Caco-2 (cell line): ENCODE measurements at regions not wholly inside any gene's neighbourhood (a gene's known extent, or its start where the extent isn't known, plus 50 kb on each side); places are given as distances from the start of the nearest gene placed in this dataset.

ENCODE experiments used
- BruUV-seq: library from RNA; stranded (reverse); fragments of 400-500 nt; replicated peaks from 2 replicates; lab custom pipeline; 2021; lab: Mats Ljungman, UMichigan
- CTCF ChIA-PET: fragments of 300-600 bp; sonication (Branson Sonifier 250); formaldehyde crosslinking; loops from one replicate; lab custom pipeline; 2022; ENCODE audit warnings: antibody characterized with exemption; lab: Charles Lee
- POLR2A ChIA-PET: fragments of 300-600 bp; sonication (Branson Sonifier 250); formaldehyde crosslinking; loops from one replicate; lab custom pipeline; 2022; ENCODE audit warnings: antibody characterized with exemption; lab: Charles Lee
- DNase-seq, 2 experiments: peaks; one replicate each; pipeline versions ENCODE4 v3.0.0 to v3.0.0-alpha.2; 2020 to 2022
- H3K27me3 ChIP-seq: replicated peaks from 2 replicates; pipeline ENCODE4 v1.6.0; 2011; ENCODE audit warnings: low read length; ENCODE audit not compliant: control insufficient read depth, insufficient read depth
- H3K36me3 ChIP-seq: 2 replicates; pipeline ENCODE4 v1.5.1; 2011; ENCODE audit warnings: low read length; ENCODE audit not compliant: control insufficient read depth, insufficient read depth
- H3K4me1 ChIP-seq: fragments of 250-450 bp; sonication (Bioruptor Pico); 2 replicates; pipeline ENCODE4 v1.5.1; 2020; ENCODE audit warnings: mild to moderate bottlenecking
- H3K4me3 ChIP-seq: 2 replicates; pipeline ENCODE4 v1.5.1; 2011; ENCODE audit warnings: low read depth, mild to moderate bottlenecking, control low read depth, low read length
- H3K9me3 ChIP-seq: fragments of 250-450 bp; sonication (Bioruptor Pico); 2 replicates; pipeline ENCODE4 v1.5.1; 2020; ENCODE audit warnings: mild to moderate bottlenecking, moderate library complexity
- H3K27ac Mint-ChIP-seq: one replicate; pipeline ENCODE4 v1.8.0; 2022; ENCODE audit warnings: mixed read lengths; ENCODE audit not compliant: unreplicated experiment
- H3K27me3 Mint-ChIP-seq: one replicate; pipeline ENCODE4 v1.8.0; 2022; ENCODE audit warnings: mixed read lengths; ENCODE audit not compliant: insufficient read depth, unreplicated experiment
- H3K36me3 Mint-ChIP-seq: one replicate; pipeline ENCODE4 v1.8.0; 2022; ENCODE audit warnings: mild to moderate bottlenecking, mixed read lengths; ENCODE audit not compliant: insufficient read depth, unreplicated experiment
- H3K4me1 Mint-ChIP-seq: one replicate; pipeline ENCODE4 v1.8.0; 2022; ENCODE audit warnings: low read depth, mixed read lengths; ENCODE audit not compliant: unreplicated experiment
- H3K4me3 Mint-ChIP-seq: one replicate; pipeline ENCODE4 v1.8.0; 2022; ENCODE audit warnings: mild to moderate bottlenecking, moderate library complexity, mixed read lengths; ENCODE audit not compliant: unreplicated experiment
- H3K9me3 Mint-ChIP-seq: one replicate; pipeline ENCODE4 v1.8.0; 2022; ENCODE audit warnings: mixed read lengths; ENCODE audit not compliant: unreplicated experiment
- CTCF ChIP-seq, 2 experiments: fragments of 200-600 bp in 1 of 2; IDR thresholded peaks; 1 replicate in 1 of 2; 2 replicates in 1 of 2; pipeline versions ENCODE4 v1.5.1 to v1.8.0; 2011 to 2022; ENCODE audit warnings: antibody characterized with exemption in 1 of 2, control low read depth in 1 of 2, inconsistent platforms in 1 of 2, low read depth in 1 of 2, low read length in 1 of 2, mild to moderate bottlenecking in 1 of 2, moderate library complexity in 1 of 2; ENCODE audit not compliant: insufficient read depth in 1 of 2, severe bottlenecking in 1 of 2, unreplicated experiment in 1 of 2
- intact Hi-C: fragments of 100-400 bp; cut with micrococcal nuclease; formaldehyde crosslinking; loops from one replicate; pipeline ENCODE4 v1.10.0; 2022; ENCODE audit not compliant: unreplicated experiment

- BruUV-seq = no TSS peak
- no peak overlapping the region for H3K4me3 Mint-ChIP-seq
- POLR2A ChIA-PET = no interaction called here
Measured at GRCh38 chr11:69907611-69908010, 88.4 kb upstream of the FGF3 start.

GRCh38 chr11:69908511-69909220 lies 89.5 kb upstream of the FGF3 start:
- CTCF ChIA-PET = interaction anchor here (0.7 to 3.8 kb wide), 5 partner anchors 16 to 287 kb away, joined by 3 to 23 read pairs (median 4); no protein-coding TSS in a partner anchor
- H3K27me3 ChIP-seq = no peaks in the 10 kb centered on the region
- Mint-ChIP-seq H3K9me3 (no peaks in the 10 kb centered on the region), H3K4me3 (no peak overlapping the region), H3K36me3 (no peaks in the 10 kb centered on the region), H3K4me1 (peaks cover 14% of the 10 kb centered on the region), H3K27me3 (no peaks in the 10 kb centered on the region), H3K27ac (no peak overlapping the region)
- POLR2A ChIA-PET = no interaction called here
- intact Hi-C loops = no loop called here
- no peak overlapping the region for H3K4me3 ChIP-seq
- no peaks in the 10 kb centered on the region for H3K9me3 ChIP-seq
- H3K36me3 ChIP-seq = no peaks in the 10 kb centered on the region
- no peak for TF ChIP-seq CTCF (IDR thresholded peaks at IDR 0.05; ENCODE audit: insufficient read depth in 1 of 2, low read depth in 1 of 2, low read length in 1 of 2, severe bottlenecking in 1 of 2, unreplicated experiment in 1 of 2)
- BruUV-seq = no TSS peak
- H3K4me1 ChIP-seq = peaks cover 15% of the 10 kb centered on the region
- DNase-seq = no peak

More at GRCh38 chr11:69907611-69908010, 88.4 kb upstream of the FGF3 start:
- no peak for TF ChIP-seq CTCF (IDR thresholded peaks at IDR 0.05; ENCODE audit: insufficient read depth in 1 of 2, low read depth in 1 of 2, low read length in 1 of 2, severe bottlenecking in 1 of 2, unreplicated experiment in 1 of 2)
- Mint-ChIP-seq H3K9me3 (no peaks in the 10 kb centered on the region), H3K36me3 (no peaks in the 10 kb centered on the region), H3K27ac (no peak overlapping the region), H3K27me3 (no peaks in the 10 kb centered on the region), H3K4me1 (peaks cover 14% of the 10 kb centered on the region)
- intact Hi-C loops = no loop called here
- no peak for DNase-seq
- H3K27me3 ChIP-seq = no peaks in the 10 kb centered on the region
- H3K4me3 ChIP-seq = no peak overlapping the region
- no peaks in the 10 kb centered on the region for H3K36me3 ChIP-seq
- H3K9me3 ChIP-seq = no peaks in the 10 kb centered on the region
- CTCF ChIA-PET = interaction anchor here (0.6 to 0.7 kb wide), 2 partner anchors 94 to 1870 kb away, joined by 3 read pairs; no protein-coding TSS in a partner anchor
- H3K4me1 ChIP-seq = peaks cover 15% of the 10 kb centered on the region

- Mint-ChIP-seq H3K27me3 (no peaks in the 10 kb centered on the region), H3K27ac (no peak overlapping the region), H3K9me3 (no peaks in the 10 kb centered on the region), H3K4me3 (no peak overlapping the region), H3K36me3 (no peaks in the 10 kb centered on the region), H3K4me1 (peaks cover 14% of the 10 kb centered on the region)
- Histone ChIP-seq H3K4me1 (peaks cover 24% of the 10 kb centered on the region), H3K27me3 (no peaks in the 10 kb centered on the region), H3K36me3 (no peaks in the 10 kb centered on the region), H3K4me3 (no peak overlapping the region), H3K9me3 (no peaks in the 10 kb centered on the region)
- CTCF ChIA-PET = interaction anchor here (0.7 to 3.8 kb wide), 10 partner anchors 12 to 289 kb away, joined by 3 to 23 read pairs (median 4); no protein-coding TSS in a partner anchor
- POLR2A ChIA-PET = no interaction called here
- peak; percentile 88 to 98 for TF ChIP-seq CTCF (IDR thresholded peaks at IDR 0.05; ENCODE audit: insufficient read depth in 1 of 2, low read depth in 1 of 2, low read length in 1 of 2, severe bottlenecking in 1 of 2, unreplicated experiment in 1 of 2)
- peak; percentile 51 to 57 for DNase-seq
- BruUV-seq = no TSS peak
- intact Hi-C loops = loop anchor here (1.0 kb wide), 1 partner anchor 286 kb away; no protein-coding TSS in a partner anchor
Measured at GRCh38 chr11:69909561-69910518, 90.6 kb upstream of the FGF3 start.
